ENCODE measurements at regions not wholly inside any gene's neighbourhood (a gene's known extent, or its start where the extent isn't known, plus 50 kb on each side); places are given as distances from the start of the nearest gene placed in this dataset.

GRCh38 chr1:219010720-219011119 is 163.0 kb upstream of the LYPLAL1 start:
- H3K27ac Mint-ChIP-seq (ENCODE audit: low read depth, unreplicated experiment), result no peak overlapping the region
- no peak overlapping the region for H3K4me3 Mint-ChIP-seq (ENCODE audit: unreplicated experiment)
- DNase-seq (ENCODE audit: unreplicated experiment), result no peak
- H3K27me3 Mint-ChIP-seq (ENCODE audit: insufficient read depth, unreplicated experiment), result no peaks in the 10 kb centered on the region
- H3K4me1 Mint-ChIP-seq (ENCODE audit: insufficient read depth, unreplicated experiment), result no peaks in the 10 kb centered on the region
- no peaks in the 10 kb centered on the region for H3K36me3 Mint-ChIP-seq (ENCODE audit: insufficient read depth, unreplicated experiment)
- ChIA-PET POLR2A (no interaction called here), CTCF (interaction anchor here (0.9 kb wide), 2 partner anchors 160 to 672 kb away, joined by 3 read pairs; no protein-coding TSS in a partner anchor)
- no TSS peak for BruUV-seq (replicated peaks)
- peaks cover 1% of the 10 kb centered on the region for H3K9me3 Mint-ChIP-seq (ENCODE audit: unreplicated experiment)
- TF ChIP-seq, protein P1, sequence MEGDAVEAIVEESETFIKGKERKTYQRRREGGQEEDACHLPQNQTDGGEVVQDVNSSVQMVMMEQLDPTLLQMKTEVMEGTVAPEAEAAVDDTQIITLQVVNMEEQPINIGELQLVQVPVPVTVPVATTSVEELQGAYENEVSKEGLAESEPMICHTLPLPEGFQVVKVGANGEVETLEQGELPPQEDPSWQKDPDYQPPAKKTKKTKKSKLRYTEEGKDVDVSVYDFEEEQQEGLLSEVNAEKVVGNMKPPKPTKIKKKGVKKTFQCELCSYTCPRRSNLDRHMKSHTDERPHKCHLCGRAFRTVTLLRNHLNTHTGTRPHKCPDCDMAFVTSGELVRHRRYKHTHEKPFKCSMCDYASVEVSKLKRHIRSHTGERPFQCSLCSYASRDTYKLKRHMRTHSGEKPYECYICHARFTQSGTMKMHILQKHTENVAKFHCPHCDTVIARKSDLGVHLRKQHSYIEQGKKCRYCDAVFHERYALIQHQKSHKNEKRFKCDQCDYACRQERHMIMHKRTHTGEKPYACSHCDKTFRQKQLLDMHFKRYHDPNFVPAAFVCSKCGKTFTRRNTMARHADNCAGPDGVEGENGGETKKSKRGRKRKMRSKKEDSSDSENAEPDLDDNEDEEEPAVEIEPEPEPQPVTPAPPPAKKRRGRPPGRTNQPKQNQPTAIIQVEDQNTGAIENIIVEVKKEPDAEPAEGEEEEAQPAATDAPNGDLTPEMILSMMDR (IDR thresholded peaks at IDR 0.05; ENCODE audit: unreplicated experiment), result no peak
- intact Hi-C loops (cut with micrococcal nuclease), result no loop called here

DNA sequence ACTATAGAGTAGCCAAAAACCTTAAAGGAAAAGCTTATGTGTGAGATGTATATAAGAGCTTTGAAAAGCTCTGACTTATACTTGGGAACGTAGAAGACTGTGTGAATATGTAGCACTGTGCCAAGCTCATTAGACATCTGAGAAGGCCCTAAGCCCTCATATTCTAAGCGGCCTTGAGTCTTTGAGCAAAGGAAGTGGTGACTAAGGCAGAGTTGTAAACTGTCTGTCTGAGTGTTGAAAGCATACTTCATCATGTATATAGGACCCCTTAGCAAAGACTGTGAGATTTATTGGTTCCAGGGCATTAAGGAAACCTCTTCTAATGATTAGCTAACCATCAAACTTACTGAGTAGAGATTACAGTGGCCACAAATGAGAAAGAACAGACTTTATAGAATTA is 153.3 kb upstream of the LYPLAL1 start:
- BruUV-seq (replicated peaks), result no TSS peak
- H3K9me3 Mint-ChIP-seq (ENCODE audit: unreplicated experiment), result no peaks in the 10 kb centered on the region
- H3K4me1 Mint-ChIP-seq (ENCODE audit: insufficient read depth, unreplicated experiment), result no peaks in the 10 kb centered on the region
- no peaks in the 10 kb centered on the region for H3K36me3 Mint-ChIP-seq (ENCODE audit: insufficient read depth, unreplicated experiment)
- H3K27me3 Mint-ChIP-seq (ENCODE audit: insufficient read depth, unreplicated experiment), result no peaks in the 10 kb centered on the region
- TF ChIP-seq, protein P1 (IDR thresholded peaks at IDR 0.05; ENCODE audit: unreplicated experiment), result no peak
- ChIA-PET CTCF (interaction anchor here (0.6 to 1.5 kb wide), 4 partner anchors 27 to 1727 kb away, joined by 3 to 5 read pairs (median 4); no protein-coding TSS in a partner anchor), POLR2A (interaction anchor here (0.6 to 0.7 kb wide), 3 partner anchors 24 to 993 kb away, joined by 3 to 4 read pairs (median 4); no protein-coding TSS in a partner anchor)
- intact Hi-C loops (cut with micrococcal nuclease), result no loop called here
- no peak overlapping the region for H3K27ac Mint-ChIP-seq (ENCODE audit: low read depth, unreplicated experiment)
- H3K4me3 Mint-ChIP-seq (ENCODE audit: unreplicated experiment), result no peak overlapping the region
- no peak for DNase-seq (ENCODE audit: unreplicated experiment)

DNA sequence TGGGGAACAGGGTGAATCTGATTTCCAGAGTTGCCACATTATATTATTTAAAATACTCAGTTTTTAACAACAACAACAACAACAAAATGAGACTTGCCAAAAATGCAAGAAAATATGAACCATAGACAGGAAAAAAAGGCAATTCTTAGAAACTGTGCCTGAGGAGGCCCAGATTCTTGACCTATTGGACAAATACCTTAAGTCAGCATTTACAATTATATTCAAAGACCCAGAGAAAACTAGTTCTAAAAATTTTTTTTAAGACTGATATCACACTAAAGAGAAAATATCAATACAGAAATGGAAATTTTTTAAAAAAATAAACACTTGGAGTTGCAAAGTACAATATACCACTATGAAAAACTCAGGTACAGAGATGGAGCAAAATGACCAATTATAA is 152.8 kb upstream of the LYPLAL1 start:
- intact Hi-C loops (cut with micrococcal nuclease), result no loop called here
- no TSS peak for BruUV-seq (replicated peaks)
- no peaks in the 10 kb centered on the region for H3K36me3 Mint-ChIP-seq (ENCODE audit: insufficient read depth, unreplicated experiment)
- ChIA-PET POLR2A (interaction anchor here (0.6 to 0.7 kb wide), 2 partner anchors 25 to 993 kb away, joined by 4 read pairs; no protein-coding TSS in a partner anchor), CTCF (interaction anchor here (0.6 to 1.5 kb wide), 5 partner anchors 11 to 1727 kb away, joined by 3 to 5 read pairs (median 3); no protein-coding TSS in a partner anchor)
- DNase-seq (ENCODE audit: unreplicated experiment), result no peak
- H3K9me3 Mint-ChIP-seq (ENCODE audit: unreplicated experiment), result no peaks in the 10 kb centered on the region
- no peaks in the 10 kb centered on the region for H3K4me1 Mint-ChIP-seq (ENCODE audit: insufficient read depth, unreplicated experiment)
- no peaks in the 10 kb centered on the region for H3K27me3 Mint-ChIP-seq (ENCODE audit: insufficient read depth, unreplicated experiment)
- no peak overlapping the region for H3K4me3 Mint-ChIP-seq (ENCODE audit: unreplicated experiment)
- no peak overlapping the region for H3K27ac Mint-ChIP-seq (ENCODE audit: low read depth, unreplicated experiment)
- TF ChIP-seq, protein P1 (IDR thresholded peaks at IDR 0.05; ENCODE audit: unreplicated experiment), result no peak

DNA sequence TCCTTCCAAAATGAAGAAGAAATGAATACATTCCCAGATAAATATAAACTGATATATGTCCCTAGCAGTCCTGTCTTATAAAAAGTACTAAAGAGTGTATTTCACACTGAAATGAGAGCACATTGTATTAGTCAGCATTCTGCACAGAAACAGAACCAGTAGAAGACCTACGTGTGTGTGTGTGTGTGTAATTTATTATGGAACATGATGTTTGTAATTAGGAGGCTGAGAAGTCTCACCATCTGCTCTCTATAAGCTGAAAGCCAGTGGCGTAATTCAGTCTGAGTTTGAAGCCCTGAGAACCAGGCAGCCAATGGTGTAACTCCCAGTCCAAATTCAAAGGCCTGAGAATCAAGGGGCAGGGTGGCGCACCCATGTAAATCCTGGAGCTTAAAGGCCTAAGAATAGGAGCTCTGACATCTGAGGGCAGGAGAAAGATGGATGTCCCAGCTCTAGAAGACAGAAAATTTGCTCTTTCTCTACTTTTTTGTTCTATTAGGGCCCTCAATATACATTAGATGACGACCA is 146.5 kb upstream of the LYPLAL1 start:
- Mint-ChIP-seq H3K4me3 (ENCODE audit: unreplicated experiment) (no peak overlapping the region), H3K4me1 (ENCODE audit: insufficient read depth, unreplicated experiment) (no peaks in the 10 kb centered on the region), H3K9me3 (ENCODE audit: unreplicated experiment) (peaks cover 7% of the 10 kb centered on the region), H3K27me3 (ENCODE audit: insufficient read depth, unreplicated experiment) (no peaks in the 10 kb centered on the region), H3K27ac (ENCODE audit: low read depth, unreplicated experiment) (no peak overlapping the region), H3K36me3 (ENCODE audit: insufficient read depth, unreplicated experiment) (no peaks in the 10 kb centered on the region)
- BruUV-seq (replicated peaks), result no TSS peak
- intact Hi-C loops (cut with micrococcal nuclease), result no loop called here
- TF ChIP-seq, protein P1 (IDR thresholded peaks at IDR 0.05; ENCODE audit: unreplicated experiment), result no peak
- ChIA-PET POLR2A (interaction anchor here (0.6 kb wide), 1 partner anchor 27 kb away, joined by 3 read pairs; no protein-coding TSS in a partner anchor), CTCF (interaction anchor here (0.6 to 1.1 kb wide), 5 partner anchors 9 to 403 kb away, joined by 3 to 4 read pairs (median 3); no protein-coding TSS in a partner anchor)
- DNase-seq (ENCODE audit: unreplicated experiment), result no peak
